ENCODE measurements at regions not wholly inside any gene's neighbourhood (a gene's known extent, or its start where the extent isn't known, plus 50 kb on each side); places are given as distances from the start of the nearest gene placed in this dataset.

DNA sequence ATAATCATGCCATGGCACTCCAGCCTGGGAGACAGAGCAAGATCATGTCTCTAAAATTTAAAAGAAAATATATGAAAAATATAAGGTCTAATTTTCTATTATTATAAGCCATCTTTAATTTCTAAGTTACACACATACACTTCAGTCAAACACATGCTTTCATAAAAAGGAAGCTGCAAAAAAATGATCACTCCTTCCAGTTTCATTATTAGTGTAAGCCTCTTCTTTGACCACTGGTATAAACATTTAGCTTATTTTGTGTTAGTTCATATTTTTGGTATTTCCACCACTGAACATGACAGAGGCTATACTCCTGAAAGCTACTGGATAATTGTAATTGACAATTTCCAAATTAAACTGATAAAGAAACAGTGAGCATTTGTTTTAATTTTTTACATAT lies 163.3 kb upstream of the USP38 start:
- TF ChIP-seq SUZ12 (IDR thresholded peaks at IDR 0.05; ENCODE audit: extremely low read depth, insufficient read depth, insufficient read length) (no peak), YY1 (IDR thresholded peaks at IDR 0.05; ENCODE audit: insufficient read depth, insufficient read length) (no peak), ZNF274 (IDR thresholded peaks at IDR 0.05; ENCODE audit: low read depth, low read length) (no peak)

Data from NT2/D1 (cell line).